C4-2B (cell line): ENCODE measurements at regions not wholly inside any gene's neighbourhood (a gene's known extent, or its start where the extent isn't known, plus 50 kb on each side); places are given as distances from the start of the nearest gene placed in this dataset.

Experiments
- H3K27ac ChIP-seq: fragments of 450-650 bp; 2 replicates; pipeline ENCODE4 v1.5.1; 2017
- CTCF ChIP-seq: fragments of 450-650 bp; conservative IDR thresholded peaks from 2 replicates; pipeline ENCODE4 v1.5.1; 2017; ENCODE audit warnings: mild to moderate bottlenecking
- ZFX ChIP-seq: fragments of 450-650 bp; IDR thresholded peaks from 2 replicates; pipeline ENCODE4 v1.6.1; 2017

GRCh38 chr1:11374748-11375110 lies 101.7 kb downstream of the UBIAD1 start:
- TF ChIP-seq CTCF, result no peak
- no peak for TF ChIP-seq ZFX
- no peak overlapping the region for H3K27ac ChIP-seq

- TF ChIP-seq ZFX, result no peak
- TF ChIP-seq CTCF, result no peak
- no peak overlapping the region for H3K27ac ChIP-seq
These were observed 101.9 kb upstream of the DISP3 start for GRCh38 chr1:11377001-11377583.

- no peak overlapping the region for H3K27ac ChIP-seq
- TF ChIP-seq ZFX (no peak), CTCF (no peak)
These were observed 101.0 kb upstream of the DISP3 start for GRCh38 chr1:11377954-11378353.

- TF ChIP-seq CTCF (no peak), ZFX (no peak)
- H3K27ac ChIP-seq, result no peak overlapping the region
These were observed 99.1 kb upstream of the DISP3 start for GRCh38 chr1:11379851-11380250.

GRCh38 chr1:11380500-11380899 lies 98.5 kb upstream of the DISP3 start:
- no peak overlapping the region for H3K27ac ChIP-seq
- TF ChIP-seq ZFX (no peak), CTCF (no peak)

GRCh38 chr1:11383553-11384169 lies 95.3 kb upstream of the DISP3 start:
- TF ChIP-seq CTCF, result no peak
- no peak for TF ChIP-seq ZFX
- H3K27ac ChIP-seq, result no peak overlapping the region

GRCh38 chr1:11384170-11384554 lies 94.8 kb upstream of the DISP3 start:
- no peak overlapping the region for H3K27ac ChIP-seq
- TF ChIP-seq CTCF, result no peak
